MCF 10A (cell line): ENCODE measurements at regions not wholly inside any gene's neighbourhood (a gene's known extent, or its start where the extent isn't known, plus 50 kb on each side); places are given as distances from the start of the nearest gene placed in this dataset.

Source experiments
- BruUV-seq: library from RNA; stranded (reverse); fragments of 400-500 nt; replicated peaks from 2 replicates; lab custom pipeline; 2021; lab: Mats Ljungman, UMichigan
- CTCF ChIA-PET: fragments of 300-600 bp; sonication (Branson Sonifier 250); formaldehyde crosslinking; extraction: SDS; loops from one replicate; lab custom pipeline; 2021; ENCODE audit warnings: antibody characterized with exemption, inconsistent platforms; lab: Yijun Ruan, JAX
- POLR2A ChIA-PET: fragments of 300-600, 350-650 bp; sonication (Branson Sonifier 250); formaldehyde crosslinking; extraction: SDS; loops from one replicate; lab custom pipeline; 2020; ENCODE audit warnings: antibody characterized with exemption, inconsistent platforms; lab: Yijun Ruan, JAX
- DNase-seq: peaks from one replicate; pipeline ENCODE4 v3.0.0-alpha.2; 2018; ENCODE audit not compliant: unreplicated experiment
- H3K27ac Mint-ChIP-seq: one replicate; pipeline ENCODE4 v1.8.0; 2022; ENCODE audit warnings: mild to moderate bottlenecking, low read depth, mixed read lengths; ENCODE audit not compliant: unreplicated experiment
- H3K27me3 Mint-ChIP-seq: one replicate; pipeline ENCODE4 v1.8.0; 2022; ENCODE audit warnings: mixed read lengths; ENCODE audit not compliant: insufficient read depth, unreplicated experiment
- H3K36me3 Mint-ChIP-seq: one replicate; pipeline ENCODE4 v1.8.0; 2022; ENCODE audit warnings: mild to moderate bottlenecking, moderate library complexity, mixed read lengths; ENCODE audit not compliant: insufficient read depth, unreplicated experiment
- H3K4me1 Mint-ChIP-seq: one replicate; pipeline ENCODE4 v1.8.0; 2022; ENCODE audit warnings: mixed read lengths; ENCODE audit not compliant: insufficient read depth, unreplicated experiment
- H3K4me3 Mint-ChIP-seq: one replicate; pipeline ENCODE4 v1.8.0; 2022; ENCODE audit warnings: mild to moderate bottlenecking, moderate library complexity, mixed read lengths; ENCODE audit not compliant: unreplicated experiment
- H3K9me3 Mint-ChIP-seq: one replicate; pipeline ENCODE4 v1.8.0; 2022; ENCODE audit warnings: mixed read lengths; ENCODE audit not compliant: unreplicated experiment
- intact Hi-C: fragments of 100-400 bp; cut with micrococcal nuclease; formaldehyde crosslinking; loops from 2 replicates; pipeline ENCODE4 v1.14.1; 2022
- TF ChIP-seq, protein P1 (sequence below): fragments of 200-600 bp; IDR thresholded peaks from one replicate; pipeline ENCODE4 v1.8.0; 2022; ENCODE audit warnings: antibody characterized with exemption, mild to moderate bottlenecking; ENCODE audit not compliant: unreplicated experiment

DNA sequence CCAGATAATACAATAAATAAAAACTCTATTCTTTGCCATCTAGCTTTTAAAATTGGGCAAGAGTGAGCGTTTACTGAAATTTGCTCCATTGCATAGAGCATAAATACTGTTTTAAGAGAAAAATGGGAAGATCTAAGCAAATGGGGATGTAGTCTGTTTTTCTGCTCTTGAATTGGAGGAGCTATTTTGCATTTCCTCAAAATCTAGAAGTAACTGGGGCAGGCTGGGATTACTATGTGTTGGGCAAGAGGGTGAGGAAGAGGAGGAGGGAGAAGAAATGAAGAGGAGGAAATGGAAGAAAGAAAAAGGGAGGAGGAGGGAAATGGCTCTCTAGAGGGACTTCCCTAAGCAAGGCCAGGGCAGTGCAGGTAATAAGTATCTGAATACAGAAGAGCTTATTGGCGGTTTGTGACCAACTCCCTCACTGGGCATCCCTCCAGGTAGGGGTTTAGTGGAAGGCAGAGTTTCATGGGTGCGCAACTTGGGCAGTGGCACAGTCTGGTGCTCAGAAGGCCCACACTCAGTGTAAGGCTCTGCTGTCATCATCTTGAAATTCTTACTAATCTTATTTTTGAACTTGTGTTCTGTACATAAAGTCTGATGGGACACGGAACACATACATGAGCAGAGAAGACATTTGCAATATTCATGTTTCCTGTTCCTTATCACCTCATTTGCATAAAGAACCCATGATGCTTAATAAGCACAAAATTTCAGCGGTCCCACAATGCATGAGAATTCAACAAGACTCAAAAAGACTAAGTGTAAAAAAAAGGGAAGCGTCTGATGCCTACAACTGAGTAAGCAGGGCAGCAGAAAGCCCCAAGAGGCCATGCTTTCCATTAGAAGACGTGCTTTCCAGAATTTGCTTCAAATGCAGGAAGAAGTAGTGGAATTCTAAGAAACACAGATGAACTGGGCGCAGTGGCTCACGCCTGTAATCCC, 116.9 kb downstream of the EVX1 start:
- intact Hi-C loops: no loop called here
- TF ChIP-seq, protein P1, sequence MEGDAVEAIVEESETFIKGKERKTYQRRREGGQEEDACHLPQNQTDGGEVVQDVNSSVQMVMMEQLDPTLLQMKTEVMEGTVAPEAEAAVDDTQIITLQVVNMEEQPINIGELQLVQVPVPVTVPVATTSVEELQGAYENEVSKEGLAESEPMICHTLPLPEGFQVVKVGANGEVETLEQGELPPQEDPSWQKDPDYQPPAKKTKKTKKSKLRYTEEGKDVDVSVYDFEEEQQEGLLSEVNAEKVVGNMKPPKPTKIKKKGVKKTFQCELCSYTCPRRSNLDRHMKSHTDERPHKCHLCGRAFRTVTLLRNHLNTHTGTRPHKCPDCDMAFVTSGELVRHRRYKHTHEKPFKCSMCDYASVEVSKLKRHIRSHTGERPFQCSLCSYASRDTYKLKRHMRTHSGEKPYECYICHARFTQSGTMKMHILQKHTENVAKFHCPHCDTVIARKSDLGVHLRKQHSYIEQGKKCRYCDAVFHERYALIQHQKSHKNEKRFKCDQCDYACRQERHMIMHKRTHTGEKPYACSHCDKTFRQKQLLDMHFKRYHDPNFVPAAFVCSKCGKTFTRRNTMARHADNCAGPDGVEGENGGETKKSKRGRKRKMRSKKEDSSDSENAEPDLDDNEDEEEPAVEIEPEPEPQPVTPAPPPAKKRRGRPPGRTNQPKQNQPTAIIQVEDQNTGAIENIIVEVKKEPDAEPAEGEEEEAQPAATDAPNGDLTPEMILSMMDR: no peak
- ChIA-PET CTCF (no interaction called here), POLR2A (interaction anchor here (0.7 kb wide), 1 partner anchor 45 kb away, joined by 3 read pairs; no protein-coding TSS in a partner anchor)
- Mint-ChIP-seq H3K27ac (no peak overlapping the region), H3K4me1 (no peaks in the 10 kb centered on the region), H3K36me3 (no peaks in the 10 kb centered on the region), H3K9me3 (no peaks in the 10 kb centered on the region), H3K4me3 (no peak overlapping the region), H3K27me3 (peaks cover 16% of the 10 kb centered on the region)
- DNase-seq: no peak
- BruUV-seq: no TSS peak

GRCh38 chr7:27361522-27361921, 118.9 kb downstream of the EVX1 start:
- BruUV-seq: no TSS peak
- H3K4me3 Mint-ChIP-seq: no peak overlapping the region
- H3K4me1 Mint-ChIP-seq: no peaks in the 10 kb centered on the region
- H3K27me3 Mint-ChIP-seq: peaks cover 16% of the 10 kb centered on the region
- no peaks in the 10 kb centered on the region for H3K9me3 Mint-ChIP-seq
- H3K27ac Mint-ChIP-seq: no peak overlapping the region
- intact Hi-C loops: no loop called here
- CTCF ChIA-PET: no interaction called here
- POLR2A ChIA-PET: interaction anchor here (0.9 kb wide), 1 partner anchor 17 kb away, joined by 3 read pairs; no protein-coding TSS in a partner anchor
- H3K36me3 Mint-ChIP-seq: no peaks in the 10 kb centered on the region
- no peak for DNase-seq
- TF ChIP-seq, protein P1: no peak

GRCh38 chr7:27362026-27362425, 119.4 kb downstream of the EVX1 start:
- ChIA-PET POLR2A (interaction anchor here (0.9 kb wide), 1 partner anchor 17 kb away, joined by 3 read pairs; no protein-coding TSS in a partner anchor), CTCF (no interaction called here)

GRCh38 chr7:27364344-27364758, 121.7 kb downstream of the EVX1 start:
- Mint-ChIP-seq H3K27ac (peak overlapping the region; percentile 36), H3K9me3 (no peaks in the 10 kb centered on the region), H3K4me1 (no peaks in the 10 kb centered on the region), H3K4me3 (no peak overlapping the region), H3K36me3 (no peaks in the 10 kb centered on the region), H3K27me3 (no peaks in the 10 kb centered on the region)
- ChIA-PET CTCF (interaction anchor here (0.6 kb wide), 1 partner anchor 827 kb away, joined by 3 read pairs; no protein-coding TSS in a partner anchor), POLR2A (no interaction called here)
- intact Hi-C loops: no loop called here
- TF ChIP-seq, protein P1: no peak
- BruUV-seq: no TSS peak
- DNase-seq: peak; percentile 78

More at GRCh38 chr7:27362026-27362425, 119.4 kb downstream of the EVX1 start:
- intact Hi-C loops: no loop called here
- TF ChIP-seq, protein P1: no peak
- Mint-ChIP-seq H3K9me3 (no peaks in the 10 kb centered on the region), H3K27ac (no peak overlapping the region), H3K36me3 (no peaks in the 10 kb centered on the region), H3K4me3 (no peak overlapping the region), H3K27me3 (peaks cover 16% of the 10 kb centered on the region), H3K4me1 (no peaks in the 10 kb centered on the region)
- no TSS peak for BruUV-seq
- DNase-seq: no peak
